HCT116 (cell line): ENCODE measurements at regions not wholly inside any gene's neighbourhood (a gene's known extent, or its start where the extent isn't known, plus 50 kb on each side); places are given as distances from the start of the nearest gene placed in this dataset.

ENCODE experiments used
- ATAC-seq: fragments of 200-7000 bp; cut with Tn5 transposase; 2 replicates; pipeline ENCODE4 v1.9.1; 2020; ENCODE audit warnings: mild to moderate bottlenecking, moderate library complexity
- BruUV-seq: library from RNA; stranded (reverse); fragments of 400-500 nt; replicated peaks from 2 replicates; lab custom pipeline; 2021; lab: Mats Ljungman, UMichigan
- CTCF ChIA-PET: fragments of 300-600 bp; sonication (Branson Sonifier 250); formaldehyde crosslinking; loops from one replicate; lab custom pipeline; 2021; ENCODE audit warnings: antibody characterized with exemption; lab: Charles Lee
- POLR2A ChIA-PET: fragments of 300-600, 350-600 bp; sonication (Branson Sonifier 250); formaldehyde crosslinking; loops from one replicate; lab custom pipeline; 2021; ENCODE audit warnings: antibody characterized with exemption; lab: Charles Lee
- RAD21 ChIA-PET, 2 experiments: fragments of 300-600 bp; sonication (Branson Sonifier 250); formaldehyde crosslinking; loops; one replicate each; lab custom pipeline; 2023; ENCODE audit warnings: low total read pairs in 2 of 2; ENCODE audit not compliant: uncharacterized antibody in 2 of 2, unreplicated experiment in 2 of 2, low non-redundant PET in 1 of 2; lab: Charles Lee
- DNase-seq: peaks from one replicate; pipeline ENCODE4 v3.0.0-alpha.2; 2010; ENCODE audit warnings: low read depth, low spot score
- H2AFZ ChIP-seq: fragments of 200-600 bp; shearing (Covaris generic), sonication (generic); 2 replicates; pipeline ENCODE4 v1.6.1; 2017; ENCODE audit warnings: low read depth, mixed run types, mixed read lengths, antibody characterized with exemption, low read length; ENCODE audit not compliant: poor library complexity, severe bottlenecking
- H3K27ac ChIP-seq: 2 replicates; pipeline ENCODE4 v1.5.1; 2012; ENCODE audit warnings: low read depth, low read length
- H3K27me3 ChIP-seq: fragments of 200-600 bp; sonication (generic); 2 replicates; pipeline ENCODE4 v1.6.1; 2016; ENCODE audit warnings: mixed run types, low read length, mixed read lengths; ENCODE audit not compliant: insufficient read depth
- H3K36me3 ChIP-seq, 2 experiments: fragments of 200-500 bp in 1 of 2; fragments of 200-600 bp in 1 of 2; sonication (Bioruptor generic) in 1 of 2; sonication (generic) in 1 of 2; 2 replicates each; pipeline versions ENCODE4 v1.5.1 to v1.6.1; 2014 to 2016; ENCODE audit warnings: low read length in 2 of 2, inconsistent platforms in 1 of 2, mixed read lengths in 1 of 2, mixed run types in 1 of 2; ENCODE audit not compliant: insufficient read depth in 2 of 2, control insufficient read depth in 1 of 2
- H3K4me1 ChIP-seq, 2 experiments: fragments of 200-600 bp in 1 of 2; sonication (generic) in 1 of 2; 2 replicates each; pipeline versions ENCODE4 v1.5.1 to v1.6.1; 2012 to 2017; ENCODE audit warnings: low read length in 2 of 2, inconsistent platforms in 1 of 2, mild to moderate bottlenecking in 1 of 2, mixed read lengths in 1 of 2, mixed run types in 1 of 2, moderate library complexity in 1 of 2; ENCODE audit not compliant: insufficient read depth in 2 of 2, control insufficient read depth in 1 of 2
- H3K4me2 ChIP-seq: fragments of 200-600 bp; sonication (generic); 2 replicates; pipeline ENCODE4 v1.6.1; 2017; ENCODE audit warnings: mixed run types, low read length, mixed read lengths
- H3K4me3 ChIP-seq, 2 experiments: fragments of 200-600 bp in 1 of 2; sonication (generic) in 1 of 2; replicated peaks in 1 of 2; 2 replicates each; pipeline ENCODE4 v1.5.1; 2011 to 2016; ENCODE audit warnings: low read length in 2 of 2, control low read depth in 1 of 2, low read depth in 1 of 2, mild to moderate bottlenecking in 1 of 2, mixed read lengths in 1 of 2, mixed run types in 1 of 2
- H3K79me2 ChIP-seq: fragments of 200-600 bp; sonication (generic); 2 replicates; pipeline ENCODE4 v1.6.1; 2017; ENCODE audit warnings: mild to moderate bottlenecking, mixed run types, low read length, moderate library complexity, mixed read lengths; ENCODE audit not compliant: insufficient read depth
- H3K9ac ChIP-seq: fragments of 200-600 bp; sonication (generic); 2 replicates; pipeline ENCODE4 v1.6.1; 2016; ENCODE audit warnings: low read length, mixed read lengths
- H3K9me2 ChIP-seq: fragments of 200-600 bp; sonication (generic), shearing (Covaris generic); 2 replicates; pipeline ENCODE4 v1.6.1; 2017; ENCODE audit warnings: mixed run types, mild to moderate bottlenecking, moderate library complexity; ENCODE audit not compliant: insufficient read depth
- H3K9me3 ChIP-seq, 2 experiments: fragments of 200-500 bp in 1 of 2; fragments of 200-600 bp in 1 of 2; sonication (Bioruptor generic) in 1 of 2; sonication (generic) in 1 of 2; 2 replicates each; pipeline ENCODE4 v1.6.1; 2014 to 2017; ENCODE audit warnings: low read length in 2 of 2, mixed read lengths in 2 of 2, inconsistent platforms in 1 of 2, low read depth in 1 of 2, mild to moderate bottlenecking in 1 of 2, mixed run types in 1 of 2, moderate library complexity in 1 of 2; ENCODE audit not compliant: control insufficient read depth in 1 of 2, insufficient read depth in 1 of 2
- H4K20me1 ChIP-seq: fragments of 200-600 bp; sonication (generic), shearing (Covaris generic); 2 replicates; pipeline ENCODE4 v1.6.1; 2017; ENCODE audit warnings: mixed run types, mild to moderate bottlenecking, moderate library complexity; ENCODE audit not compliant: insufficient read depth
- CEBPB ChIP-seq: IDR thresholded peaks from 2 replicates; pipeline ENCODE4 v1.6.1; 2012; ENCODE audit warnings: low read depth
- EGR1 ChIP-seq: IDR thresholded peaks from 2 replicates; pipeline ENCODE4 v1.6.1; 2012; ENCODE audit warnings: low read depth
- ELF1 ChIP-seq: IDR thresholded peaks from 2 replicates; pipeline ENCODE4 v1.6.1; 2012; ENCODE audit warnings: low read depth, borderline replicate concordance
- EZH2 ChIP-seq: fragments of 200-600 bp; sonication (generic); IDR thresholded peaks from 2 replicates; pipeline ENCODE4 v1.6.1; 2017; ENCODE audit warnings: antibody characterized with exemption, mixed run types
- EZH2phosphoT487 ChIP-seq: fragments of 200-600 bp; IDR thresholded peaks from 2 replicates; pipeline ENCODE4 v1.6.1; 2018; ENCODE audit warnings: antibody characterized with exemption, borderline replicate concordance
- FOSL1 ChIP-seq: IDR thresholded peaks from 2 replicates; pipeline ENCODE4 v1.6.1; 2012; ENCODE audit warnings: low read depth
- POLR2A ChIP-seq: IDR thresholded peaks from 2 replicates; pipeline ENCODE4 v1.7.0; 2011; ENCODE audit warnings: borderline replicate concordance; ENCODE audit not compliant: insufficient read depth, insufficient read length; ENCODE audit errors: extremely low read depth
- POLR2AphosphoS5 ChIP-seq: IDR thresholded peaks from 2 replicates; pipeline ENCODE4 v1.6.1; 2011; ENCODE audit warnings: mild to moderate bottlenecking, low read depth, low read length, moderate library complexity
- RAD21 ChIP-seq: IDR thresholded peaks from 2 replicates; pipeline ENCODE4 v1.6.1; 2012; ENCODE audit warnings: low read depth, mild to moderate bottlenecking
- SIN3A ChIP-seq: IDR thresholded peaks from 2 replicates; pipeline ENCODE4 v1.6.1; 2012; ENCODE audit warnings: low read depth
- SP1 ChIP-seq: IDR thresholded peaks from 2 replicates; pipeline ENCODE4 v1.6.1; 2012; ENCODE audit warnings: low read depth
- SRF ChIP-seq: IDR thresholded peaks from 2 replicates; pipeline ENCODE4 v1.6.1; 2012; ENCODE audit warnings: low read depth
- YY1 ChIP-seq: IDR thresholded peaks from 2 replicates; pipeline ENCODE4 v1.6.1; 2011; ENCODE audit warnings: low read length, low read depth, moderate library complexity, mild to moderate bottlenecking; ENCODE audit not compliant: insufficient replicate concordance; ENCODE audit errors: extremely low read depth
- ZFX ChIP-seq: fragments of 450-650 bp; IDR thresholded peaks from 2 replicates; pipeline ENCODE4 v1.6.1; 2017
- ZNF274 ChIP-seq: fragments of 200-500 bp; sonication (Bioruptor generic); IDR thresholded peaks from 2 replicates; pipeline ENCODE4 v1.6.1; 2014; ENCODE audit warnings: mild to moderate bottlenecking, low read depth, low read length, inconsistent platforms
- intact Hi-C: fragments of 100-400 bp; cut with micrococcal nuclease; formaldehyde crosslinking; loops from 2 replicates; pipeline ENCODE4 v1.10.0; 2022
- TF ChIP-seq, protein P1 (sequence below), 3 experiments: fragments of 200-600 bp in 1 of 3; sonication (generic) in 1 of 3; IDR thresholded peaks in 2 of 3; conservative IDR thresholded peaks in 1 of 3; 2 replicates each; pipeline ENCODE4 v1.5.1; 2012 to 2017; ENCODE audit warnings: low read depth in 2 of 3, low read length in 2 of 3, antibody characterized with exemption in 1 of 3, borderline replicate concordance in 1 of 3, control low read depth in 1 of 3, mild to moderate bottlenecking in 1 of 3, mixed read lengths in 1 of 3, mixed run types in 1 of 3, moderate library complexity in 1 of 3; ENCODE audit not compliant: insufficient read depth in 1 of 3

DNA sequence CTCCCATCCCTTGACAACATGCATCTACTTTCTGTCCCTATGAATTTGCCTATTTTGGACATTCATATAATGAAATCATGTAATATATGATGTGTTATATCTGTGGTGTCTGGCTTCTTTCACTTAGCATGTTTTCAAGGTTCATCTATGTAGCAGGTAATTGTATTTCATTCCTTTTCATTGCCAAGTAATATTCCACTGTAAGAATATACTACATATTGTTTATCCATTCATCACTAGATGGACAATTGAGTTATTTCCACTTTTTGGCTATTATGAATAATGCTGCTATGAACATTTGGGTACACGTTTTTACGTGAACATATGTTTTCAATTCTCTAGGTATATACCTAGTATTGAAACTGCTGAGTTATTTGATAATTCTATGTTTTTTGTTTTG, 238.2 kb downstream of the PTEN start (continued):
- no peak for TF ChIP-seq RAD21
- TF ChIP-seq ZFX, result no peak
- no peak for TF ChIP-seq FOSL1
- TF ChIP-seq, protein P1, sequence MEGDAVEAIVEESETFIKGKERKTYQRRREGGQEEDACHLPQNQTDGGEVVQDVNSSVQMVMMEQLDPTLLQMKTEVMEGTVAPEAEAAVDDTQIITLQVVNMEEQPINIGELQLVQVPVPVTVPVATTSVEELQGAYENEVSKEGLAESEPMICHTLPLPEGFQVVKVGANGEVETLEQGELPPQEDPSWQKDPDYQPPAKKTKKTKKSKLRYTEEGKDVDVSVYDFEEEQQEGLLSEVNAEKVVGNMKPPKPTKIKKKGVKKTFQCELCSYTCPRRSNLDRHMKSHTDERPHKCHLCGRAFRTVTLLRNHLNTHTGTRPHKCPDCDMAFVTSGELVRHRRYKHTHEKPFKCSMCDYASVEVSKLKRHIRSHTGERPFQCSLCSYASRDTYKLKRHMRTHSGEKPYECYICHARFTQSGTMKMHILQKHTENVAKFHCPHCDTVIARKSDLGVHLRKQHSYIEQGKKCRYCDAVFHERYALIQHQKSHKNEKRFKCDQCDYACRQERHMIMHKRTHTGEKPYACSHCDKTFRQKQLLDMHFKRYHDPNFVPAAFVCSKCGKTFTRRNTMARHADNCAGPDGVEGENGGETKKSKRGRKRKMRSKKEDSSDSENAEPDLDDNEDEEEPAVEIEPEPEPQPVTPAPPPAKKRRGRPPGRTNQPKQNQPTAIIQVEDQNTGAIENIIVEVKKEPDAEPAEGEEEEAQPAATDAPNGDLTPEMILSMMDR (IDR thresholded peaks at IDR 0.05 in 2 of 3, conservative IDR thresholded peaks at IDR 0.05 in 1 of 3; ENCODE audit: borderline replicate concordance in 1 of 3, insufficient read depth in 1 of 3, low read depth in 2 of 3, low read length in 2 of 3), result no peak
- no peak for TF ChIP-seq ELF1

DNA sequence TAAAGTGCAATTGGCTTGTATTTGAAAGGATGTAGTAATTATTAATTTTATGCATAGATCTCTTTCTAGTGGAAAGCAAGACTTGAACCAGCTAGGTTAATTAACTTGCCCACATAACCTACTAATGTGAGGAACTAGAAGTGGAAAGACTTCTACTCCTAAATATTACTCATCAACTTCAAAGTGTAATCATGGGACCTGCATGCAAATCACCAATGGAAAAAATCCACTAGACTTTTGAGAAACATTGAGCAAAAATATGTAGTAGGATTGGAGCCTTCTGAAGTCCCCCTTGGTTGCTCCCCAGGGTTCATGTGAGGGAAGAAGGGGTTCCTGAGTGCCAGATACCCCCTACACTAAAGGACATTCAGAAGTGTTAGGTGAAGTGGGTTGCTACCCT, 240.2 kb downstream of the PTEN start:
- no peaks in the 10 kb centered on the region for H3K9me3 ChIP-seq
- ChIA-PET RAD21 (no interaction called here), POLR2A (no interaction called here), CTCF (no interaction called here)
- no peaks in the 10 kb centered on the region for H3K27me3 ChIP-seq
- no peaks in the 10 kb centered on the region for H3K9me2 ChIP-seq
- no peaks in the 10 kb centered on the region for H3K36me3 ChIP-seq
- H3K4me3 ChIP-seq, result no peak overlapping the region
- TF ChIP-seq POLR2AphosphoS5, result no peak
- no peak for TF ChIP-seq EGR1
- no peak overlapping the region for H3K27ac ChIP-seq
- no peak overlapping the region for H3K4me2 ChIP-seq
- no peaks in the 10 kb centered on the region for H3K79me2 ChIP-seq
- BruUV-seq, result no TSS peak
- ATAC-seq (no peak), DNase-seq (no peak)
- H2AFZ ChIP-seq, result no peak overlapping the region
- no peak overlapping the region for H3K9ac ChIP-seq
- H3K4me1 ChIP-seq, result peaks cover 0 to 8% of the 10 kb centered on the region in 2 experiments; a peak in 2 of 4 replicates
- H4K20me1 ChIP-seq, result no peaks in the 10 kb centered on the region
- intact Hi-C loops, result no loop called here

DNA sequence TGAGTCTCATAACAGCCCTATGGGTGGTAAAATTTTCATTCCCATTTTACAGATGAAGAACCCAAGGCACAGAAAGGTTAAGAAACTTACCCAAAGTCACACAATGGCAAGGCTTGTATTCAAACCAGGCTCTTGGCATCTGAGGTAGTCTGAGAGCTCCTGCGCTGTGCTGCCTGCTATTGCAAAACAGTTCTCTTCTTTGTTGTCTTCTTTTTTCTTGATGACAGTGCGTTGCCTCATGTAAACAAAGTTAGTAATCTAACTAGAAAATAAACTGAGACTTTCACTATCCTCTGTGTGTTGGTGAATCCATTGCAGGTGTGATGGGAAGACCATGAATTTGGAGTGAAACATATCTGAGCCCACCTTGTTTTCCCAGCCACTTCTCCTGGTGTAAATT, 240.8 kb downstream of the PTEN start:
- ChIA-PET POLR2A (no interaction called here), CTCF (no interaction called here), RAD21 (no interaction called here)
- ATAC-seq (no peak), DNase-seq (no peak)
- H3K9ac ChIP-seq, result no peak overlapping the region
- H3K27ac ChIP-seq, result no peak overlapping the region
- TF ChIP-seq CEBPB (no peak), YY1 (no peak), SP1 (no peak), EZH2phosphoT487 (no peak), POLR2AphosphoS5 (no peak), POLR2A (no peak), SIN3A (no peak), SRF (no peak), EZH2 (no peak), ZNF274 (no peak), ZFX (no peak), EGR1 (no peak)
- no peak overlapping the region for H2AFZ ChIP-seq
- H4K20me1 ChIP-seq, result no peaks in the 10 kb centered on the region
- no peaks in the 10 kb centered on the region for H3K9me3 ChIP-seq
- H3K27me3 ChIP-seq, result no peaks in the 10 kb centered on the region
- peaks cover 0 to 12% of the 10 kb centered on the region in 2 experiments; a peak in 2 of 4 replicates for H3K4me1 ChIP-seq
- BruUV-seq, result no TSS peak
- intact Hi-C loops, result no loop called here
- no peaks in the 10 kb centered on the region for H3K9me2 ChIP-seq
- no peaks in the 10 kb centered on the region for H3K36me3 ChIP-seq
- H3K4me2 ChIP-seq, result no peak overlapping the region
- no peak overlapping the region for H3K4me3 ChIP-seq
- H3K79me2 ChIP-seq, result no peaks in the 10 kb centered on the region
